Panc1 (cell line): ENCODE measurements at regions not wholly inside any gene's neighbourhood (a gene's known extent, or its start where the extent isn't known, plus 50 kb on each side); places are given as distances from the start of the nearest gene placed in this dataset.

Source experiments
- ATAC-seq: fragments of 200-7000 bp; cut with Tn5 transposase; 2 replicates; pipeline ENCODE4 v1.9.1; 2020; ENCODE audit warnings: mild to moderate bottlenecking, moderate library complexity
- BruUV-seq: library from RNA; stranded (reverse); fragments of 400-500 nt; replicated peaks from 2 replicates; lab custom pipeline; 2021; lab: Mats Ljungman, UMichigan
- CTCF ChIA-PET: fragments of 300-600 bp; sonication (Branson Sonifier 250); formaldehyde crosslinking; loops from one replicate; lab custom pipeline; 2022; ENCODE audit warnings: antibody characterized with exemption; lab: Charles Lee
- POLR2A ChIA-PET: fragments of 300-600 bp; sonication (Branson Sonifier 250); formaldehyde crosslinking; loops from one replicate; lab custom pipeline; 2022; ENCODE audit warnings: antibody characterized with exemption; lab: Charles Lee
- DNase-seq: peaks from one replicate; pipeline ENCODE4 v3.0.0-alpha.2; 2010; ENCODE audit warnings: low read depth, low spot score
- H3K27ac ChIP-seq: 2 replicates; pipeline ENCODE4 v1.5.1; 2011; ENCODE audit warnings: mild to moderate bottlenecking, low read length, inconsistent platforms
- H3K27me3 ChIP-seq: fragments of 200-500 bp; sonication (Bioruptor generic); 2 replicates; pipeline ENCODE4 v1.6.0; 2014; ENCODE audit warnings: low read length, inconsistent platforms; ENCODE audit not compliant: control insufficient read depth, insufficient read depth
- H3K36me3 ChIP-seq: fragments of 200-500 bp; sonication (Bioruptor generic); 2 replicates; pipeline ENCODE4 v1.5.1; 2014; ENCODE audit warnings: inconsistent platforms, mild to moderate bottlenecking, low read length, moderate library complexity; ENCODE audit not compliant: control insufficient read depth, insufficient read depth
- H3K4me1 ChIP-seq: 2 replicates; pipeline ENCODE4 v1.5.1; 2011; ENCODE audit warnings: inconsistent platforms, mild to moderate bottlenecking, low read length, moderate library complexity; ENCODE audit not compliant: control insufficient read depth, insufficient read depth
- H3K4me3 ChIP-seq, 2 experiments: 2 replicates each; pipeline ENCODE4 v1.5.1; 2011 to 2012; ENCODE audit warnings: low read depth in 2 of 2, low read length in 2 of 2, mild to moderate bottlenecking in 2 of 2, inconsistent platforms in 1 of 2, moderate library complexity in 1 of 2
- H3K9me3 ChIP-seq: fragments of 200-500 bp; sonication (Bioruptor generic); 2 replicates; pipeline ENCODE4 v1.5.1; 2014; ENCODE audit warnings: low read depth, mild to moderate bottlenecking, inconsistent platforms, low read length, moderate library complexity; ENCODE audit not compliant: control insufficient read depth, insufficient read depth
- POLR2AphosphoS5 ChIP-seq: IDR thresholded peaks from 2 replicates; pipeline ENCODE4 v1.6.1; 2012; ENCODE audit warnings: mild to moderate bottlenecking, low read depth, low read length, moderate library complexity
- SIN3A ChIP-seq: IDR thresholded peaks from 2 replicates; pipeline ENCODE4 v1.6.1; 2012; ENCODE audit warnings: low read depth, mild to moderate bottlenecking, low read length, moderate library complexity, borderline replicate concordance; ENCODE audit not compliant: insufficient read depth
- TCF7L2 ChIP-seq: IDR thresholded peaks from 2 replicates; pipeline ENCODE4 v1.6.1; 2011; ENCODE audit warnings: mild to moderate bottlenecking, low read depth, low read length, inconsistent platforms
- in situ Hi-C: cut with HindIII; loops from 2 replicates; pipeline ENCODE4 v1.10.0; 2016; ENCODE audit warnings: low sequenced_read_pairs, low pct_unique_long_range_greater_than_20kb
- intact Hi-C: fragments of 100-400 bp; cut with micrococcal nuclease; formaldehyde crosslinking; loops from one replicate; pipeline ENCODE4 v1.10.0; 2022; ENCODE audit not compliant: unreplicated experiment
- TF ChIP-seq, protein P1 (sequence below), 2 experiments: IDR thresholded peaks; 2 replicates each; pipeline ENCODE4 v1.6.1; 2011 to 2012; ENCODE audit warnings: low read depth in 2 of 2, control low read depth in 1 of 2, low read length in 1 of 2, mild to moderate bottlenecking in 1 of 2, moderate library complexity in 1 of 2; ENCODE audit not compliant: insufficient read depth in 1 of 2
- TF ChIP-seq, protein P2 (sequence below): fragments of 450-650 bp; IDR thresholded peaks from 2 replicates; pipeline ENCODE4 v1.5.1; 2017; ENCODE audit warnings: mild to moderate bottlenecking

DNA sequence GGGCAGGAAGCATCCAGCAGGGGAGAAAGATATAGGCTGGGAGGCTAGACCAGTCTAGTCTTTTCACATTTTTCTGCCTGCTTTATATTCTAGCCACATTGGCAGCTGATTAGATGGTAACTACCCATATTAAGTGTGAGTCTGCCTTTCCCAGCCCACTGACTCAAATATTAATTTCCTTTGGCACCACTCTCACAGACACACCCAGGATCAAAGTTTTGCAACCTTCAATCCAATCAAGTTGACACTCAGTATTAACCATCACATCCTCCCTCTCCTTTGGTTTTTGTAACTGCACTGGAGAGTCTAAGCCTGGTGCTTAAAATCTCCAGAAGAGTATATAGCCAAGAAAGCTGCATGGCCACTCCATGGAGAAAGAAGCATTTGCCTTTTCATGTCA is 560.4 kb downstream of the GRXCR1 start:
- ChIA-PET POLR2A (interaction anchor here (0.6 kb wide), 1 partner anchor 20 kb away, joined by 3 read pairs; no protein-coding TSS in a partner anchor), CTCF (no interaction called here)
- TF ChIP-seq, protein P1, sequence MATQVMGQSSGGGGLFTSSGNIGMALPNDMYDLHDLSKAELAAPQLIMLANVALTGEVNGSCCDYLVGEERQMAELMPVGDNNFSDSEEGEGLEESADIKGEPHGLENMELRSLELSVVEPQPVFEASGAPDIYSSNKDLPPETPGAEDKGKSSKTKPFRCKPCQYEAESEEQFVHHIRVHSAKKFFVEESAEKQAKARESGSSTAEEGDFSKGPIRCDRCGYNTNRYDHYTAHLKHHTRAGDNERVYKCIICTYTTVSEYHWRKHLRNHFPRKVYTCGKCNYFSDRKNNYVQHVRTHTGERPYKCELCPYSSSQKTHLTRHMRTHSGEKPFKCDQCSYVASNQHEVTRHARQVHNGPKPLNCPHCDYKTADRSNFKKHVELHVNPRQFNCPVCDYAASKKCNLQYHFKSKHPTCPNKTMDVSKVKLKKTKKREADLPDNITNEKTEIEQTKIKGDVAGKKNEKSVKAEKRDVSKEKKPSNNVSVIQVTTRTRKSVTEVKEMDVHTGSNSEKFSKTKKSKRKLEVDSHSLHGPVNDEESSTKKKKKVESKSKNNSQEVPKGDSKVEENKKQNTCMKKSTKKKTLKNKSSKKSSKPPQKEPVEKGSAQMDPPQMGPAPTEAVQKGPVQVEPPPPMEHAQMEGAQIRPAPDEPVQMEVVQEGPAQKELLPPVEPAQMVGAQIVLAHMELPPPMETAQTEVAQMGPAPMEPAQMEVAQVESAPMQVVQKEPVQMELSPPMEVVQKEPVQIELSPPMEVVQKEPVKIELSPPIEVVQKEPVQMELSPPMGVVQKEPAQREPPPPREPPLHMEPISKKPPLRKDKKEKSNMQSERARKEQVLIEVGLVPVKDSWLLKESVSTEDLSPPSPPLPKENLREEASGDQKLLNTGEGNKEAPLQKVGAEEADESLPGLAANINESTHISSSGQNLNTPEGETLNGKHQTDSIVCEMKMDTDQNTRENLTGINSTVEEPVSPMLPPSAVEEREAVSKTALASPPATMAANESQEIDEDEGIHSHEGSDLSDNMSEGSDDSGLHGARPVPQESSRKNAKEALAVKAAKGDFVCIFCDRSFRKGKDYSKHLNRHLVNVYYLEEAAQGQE (IDR thresholded peaks at IDR 0.05; ENCODE audit: insufficient read depth in 1 of 2, low read depth in 2 of 2, low read length in 1 of 2): no peak
- TF ChIP-seq SIN3A: no peak
- TF ChIP-seq, protein P2, sequence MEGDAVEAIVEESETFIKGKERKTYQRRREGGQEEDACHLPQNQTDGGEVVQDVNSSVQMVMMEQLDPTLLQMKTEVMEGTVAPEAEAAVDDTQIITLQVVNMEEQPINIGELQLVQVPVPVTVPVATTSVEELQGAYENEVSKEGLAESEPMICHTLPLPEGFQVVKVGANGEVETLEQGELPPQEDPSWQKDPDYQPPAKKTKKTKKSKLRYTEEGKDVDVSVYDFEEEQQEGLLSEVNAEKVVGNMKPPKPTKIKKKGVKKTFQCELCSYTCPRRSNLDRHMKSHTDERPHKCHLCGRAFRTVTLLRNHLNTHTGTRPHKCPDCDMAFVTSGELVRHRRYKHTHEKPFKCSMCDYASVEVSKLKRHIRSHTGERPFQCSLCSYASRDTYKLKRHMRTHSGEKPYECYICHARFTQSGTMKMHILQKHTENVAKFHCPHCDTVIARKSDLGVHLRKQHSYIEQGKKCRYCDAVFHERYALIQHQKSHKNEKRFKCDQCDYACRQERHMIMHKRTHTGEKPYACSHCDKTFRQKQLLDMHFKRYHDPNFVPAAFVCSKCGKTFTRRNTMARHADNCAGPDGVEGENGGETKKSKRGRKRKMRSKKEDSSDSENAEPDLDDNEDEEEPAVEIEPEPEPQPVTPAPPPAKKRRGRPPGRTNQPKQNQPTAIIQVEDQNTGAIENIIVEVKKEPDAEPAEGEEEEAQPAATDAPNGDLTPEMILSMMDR: no peak
- no peak for TF ChIP-seq TCF7L2
- no peak for TF ChIP-seq POLR2AphosphoS5
- intact Hi-C loops: no loop called here
- H3K4me1 ChIP-seq: no peaks in the 10 kb centered on the region
- in situ Hi-C loops: no loop called here
- H3K27ac ChIP-seq: no peak overlapping the region
- H3K4me3 ChIP-seq: no peak overlapping the region
- no peak for DNase-seq
- ATAC-seq: no peak
- H3K36me3 ChIP-seq: no peaks in the 10 kb centered on the region
- H3K9me3 ChIP-seq: no peaks in the 10 kb centered on the region
- H3K27me3 ChIP-seq: no peaks in the 10 kb centered on the region
- BruUV-seq: no TSS peak

DNA sequence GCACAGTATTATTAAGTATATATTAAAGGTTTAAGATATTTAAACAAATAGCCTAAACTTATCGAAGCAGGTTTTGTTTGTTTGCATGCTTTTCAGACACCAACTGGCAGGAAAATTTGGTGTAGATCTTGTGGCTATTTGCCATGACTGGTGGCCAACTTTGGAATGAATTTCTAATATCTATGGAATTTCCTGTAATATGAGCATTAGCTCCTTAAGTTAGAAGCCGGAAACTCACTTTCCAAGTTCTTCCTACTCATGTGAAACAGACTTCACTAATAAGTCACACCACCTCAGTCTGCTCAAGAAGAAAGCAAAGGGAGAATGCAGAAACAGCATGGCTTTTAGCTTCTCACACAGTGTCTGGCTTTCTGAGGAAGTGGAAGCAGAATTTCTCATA is 563.9 kb downstream of the GRXCR1 start:
- Histone ChIP-seq H3K27ac (no peak overlapping the region), H3K4me3 (no peak overlapping the region), H3K36me3 (no peaks in the 10 kb centered on the region), H3K9me3 (no peaks in the 10 kb centered on the region), H3K27me3 (no peaks in the 10 kb centered on the region), H3K4me1 (no peaks in the 10 kb centered on the region)
- DNase-seq: no peak
- in situ Hi-C loops: no loop called here
- TF ChIP-seq POLR2AphosphoS5 (no peak), TCF7L2 (no peak), SIN3A (no peak)
- TF ChIP-seq, protein P2: no peak
- TF ChIP-seq, protein P1 (IDR thresholded peaks at IDR 0.05; ENCODE audit: insufficient read depth in 1 of 2, low read depth in 2 of 2, low read length in 1 of 2): no peak
- no TSS peak for BruUV-seq
- POLR2A ChIA-PET: no interaction called here
- intact Hi-C loops: no loop called here
- CTCF ChIA-PET: no interaction called here
- no peak for ATAC-seq
